Keratinocyte (primary cell): ENCODE measurements at regions not wholly inside any gene's neighbourhood (a gene's known extent, or its start where the extent isn't known, plus 50 kb on each side); places are given as distances from the start of the nearest gene placed in this dataset.

Source experiments
- DNase-seq: peaks from one replicate; pipeline ENCODE4 v3.0.0-alpha.2; 2011; ENCODE audit warnings: low read depth, missing footprints, low spot score
- FAIRE-seq: peaks from 2 replicates; lab custom pipeline; 2011; peaks lifted over from hg19 to GRCh38; lab: Jason Lieb, UNC
- H2AFZ ChIP-seq: 2 replicates; pipeline ENCODE4 v1.6.0; 2012; ENCODE audit warnings: low read length, control low read depth, inconsistent platforms; ENCODE audit not compliant: control insufficient read depth
- H3K27ac ChIP-seq: 2 replicates; pipeline ENCODE4 v1.5.1; 2011; ENCODE audit warnings: low read length; ENCODE audit not compliant: control insufficient read depth, insufficient read depth
- H3K27me3 ChIP-seq: 3 replicates; pipeline ENCODE4 v1.6.0; 2011; ENCODE audit warnings: low read length; ENCODE audit not compliant: control insufficient read depth, insufficient read depth; ENCODE audit errors: extremely low read depth
- H3K36me3 ChIP-seq, 2 experiments: 2 replicates in 1 of 2; 3 replicates in 1 of 2; pipeline ENCODE4 v1.5.1; 2011; ENCODE audit warnings: low read length in 2 of 2, mild to moderate bottlenecking in 1 of 2; ENCODE audit not compliant: control insufficient read depth in 2 of 2, insufficient read depth in 2 of 2; ENCODE audit errors: extremely low read depth in 1 of 2
- H3K4me1 ChIP-seq: 3 replicates; pipeline ENCODE4 v1.5.1; 2011; ENCODE audit warnings: low read length; ENCODE audit not compliant: control insufficient read depth, insufficient read depth; ENCODE audit errors: extremely low read depth
- H3K4me2 ChIP-seq: 3 replicates; pipeline ENCODE4 v1.6.0; 2011; ENCODE audit warnings: low read depth, low read length; ENCODE audit not compliant: control insufficient read depth, insufficient read depth; ENCODE audit errors: extremely low read depth
- H3K4me3 ChIP-seq, 3 experiments: fragments of 200-600 bp in 1 of 3; sonication (generic) in 1 of 3; 2 replicates in 2 of 3; 3 replicates in 1 of 3; pipeline ENCODE4 v1.5.1; 2011 to 2016; ENCODE audit warnings: low read length in 3 of 3, mild to moderate bottlenecking in 3 of 3, control low read depth in 2 of 3, inconsistent platforms in 1 of 3, low read depth in 1 of 3, mixed read lengths in 1 of 3, mixed run types in 1 of 3, moderate library complexity in 1 of 3; ENCODE audit not compliant: control insufficient read depth in 2 of 3, insufficient read depth in 2 of 3; ENCODE audit errors: extremely low read depth in 1 of 3
- H3K79me2 ChIP-seq: 2 replicates; pipeline ENCODE4 v1.6.0; 2012; ENCODE audit warnings: low read length; ENCODE audit not compliant: control insufficient read depth, insufficient read depth
- H3K9ac ChIP-seq: 3 replicates; pipeline ENCODE4 v1.6.0; 2011; ENCODE audit warnings: low read length; ENCODE audit not compliant: control insufficient read depth, insufficient read depth; ENCODE audit errors: extremely low read depth
- H3K9me1 ChIP-seq: 3 replicates; pipeline ENCODE4 v1.6.0; 2011; ENCODE audit warnings: low read length; ENCODE audit not compliant: control insufficient read depth, insufficient read depth; ENCODE audit errors: extremely low read depth
- H3K9me3 ChIP-seq: 2 replicates; pipeline ENCODE4 v1.5.1; 2012; ENCODE audit warnings: low read depth, low read length; ENCODE audit not compliant: control insufficient read depth
- H4K20me1 ChIP-seq: 3 replicates; pipeline ENCODE4 v1.6.0; 2011; ENCODE audit warnings: low read length; ENCODE audit not compliant: control insufficient read depth, insufficient read depth; ENCODE audit errors: extremely low read depth
- EZH2 ChIP-seq: IDR thresholded peaks from one replicate; pipeline ENCODE4 v1.6.1; 2012; ENCODE audit warnings: inconsistent platforms, mild to moderate bottlenecking, low read length, moderate library complexity
- dilution Hi-C: fragments of 300-500 bp; cut with MboI; formaldehyde crosslinking; loops from one replicate; pipeline ENCODE4 v1.7.0; 2020; ENCODE audit warnings: low sequenced_read_pairs; ENCODE audit not compliant: extremely low pct_ligation_motif_present
- TF ChIP-seq, protein P1 (sequence below), 3 experiments: IDR thresholded peaks in 1 of 3; conservative IDR thresholded peaks in 1 of 3; optimal IDR thresholded peaks in 1 of 3; 2 replicates in 2 of 3; 3 replicates in 1 of 3; pipeline versions ENCODE3 to v1.5.1; 2011; ENCODE audit warnings: low read length in 3 of 3, mild to moderate bottlenecking in 3 of 3, moderate library complexity in 2 of 3, control low read depth in 1 of 3, inconsistent platforms in 1 of 3; ENCODE audit not compliant: insufficient read depth in 2 of 3; ENCODE audit errors: extremely low read depth in 1 of 3

GRCh38 chr3:107456501-107456900 is 66.3 kb upstream of the BBX start:
- no peaks in the 10 kb centered on the region for H3K27me3 ChIP-seq
- H3K79me2 ChIP-seq = no peaks in the 10 kb centered on the region
- H3K4me2 ChIP-seq = no peak overlapping the region
- no peak overlapping the region for H3K27ac ChIP-seq
- no peak for TF ChIP-seq EZH2
- TF ChIP-seq, protein P1, sequence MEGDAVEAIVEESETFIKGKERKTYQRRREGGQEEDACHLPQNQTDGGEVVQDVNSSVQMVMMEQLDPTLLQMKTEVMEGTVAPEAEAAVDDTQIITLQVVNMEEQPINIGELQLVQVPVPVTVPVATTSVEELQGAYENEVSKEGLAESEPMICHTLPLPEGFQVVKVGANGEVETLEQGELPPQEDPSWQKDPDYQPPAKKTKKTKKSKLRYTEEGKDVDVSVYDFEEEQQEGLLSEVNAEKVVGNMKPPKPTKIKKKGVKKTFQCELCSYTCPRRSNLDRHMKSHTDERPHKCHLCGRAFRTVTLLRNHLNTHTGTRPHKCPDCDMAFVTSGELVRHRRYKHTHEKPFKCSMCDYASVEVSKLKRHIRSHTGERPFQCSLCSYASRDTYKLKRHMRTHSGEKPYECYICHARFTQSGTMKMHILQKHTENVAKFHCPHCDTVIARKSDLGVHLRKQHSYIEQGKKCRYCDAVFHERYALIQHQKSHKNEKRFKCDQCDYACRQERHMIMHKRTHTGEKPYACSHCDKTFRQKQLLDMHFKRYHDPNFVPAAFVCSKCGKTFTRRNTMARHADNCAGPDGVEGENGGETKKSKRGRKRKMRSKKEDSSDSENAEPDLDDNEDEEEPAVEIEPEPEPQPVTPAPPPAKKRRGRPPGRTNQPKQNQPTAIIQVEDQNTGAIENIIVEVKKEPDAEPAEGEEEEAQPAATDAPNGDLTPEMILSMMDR (optimal IDR thresholded peaks at IDR 0.05 in 1 of 3, IDR thresholded peaks at IDR 0.05 in 1 of 3, conservative IDR thresholded peaks at IDR 0.05 in 1 of 3; ENCODE audit: extremely low read depth in 1 of 3, insufficient read depth in 2 of 3, low read length in 3 of 3) = no peak
- DNase-seq (no peak), FAIRE-seq (no peak)
- H3K36me3 ChIP-seq = no peaks in the 10 kb centered on the region
- dilution Hi-C loops = no loop called here
- H3K9me1 ChIP-seq = no peaks in the 10 kb centered on the region
- H3K9me3 ChIP-seq = no peaks in the 10 kb centered on the region
- no peaks in the 10 kb centered on the region for H4K20me1 ChIP-seq
- no peak overlapping the region for H2AFZ ChIP-seq
- H3K4me1 ChIP-seq = no peaks in the 10 kb centered on the region
- no peak overlapping the region for H3K4me3 ChIP-seq
- H3K9ac ChIP-seq = no peak overlapping the region

GRCh38 chr3:107458871-107459270 is 63.9 kb upstream of the BBX start:
- Histone ChIP-seq H3K9me3 (no peaks in the 10 kb centered on the region), H3K79me2 (no peaks in the 10 kb centered on the region), H3K27ac (no peak overlapping the region), H3K4me3 (no peak overlapping the region), H3K4me1 (no peaks in the 10 kb centered on the region), H2AFZ (no peak overlapping the region), H3K9me1 (no peaks in the 10 kb centered on the region), H3K9ac (no peak overlapping the region), H3K27me3 (no peaks in the 10 kb centered on the region), H4K20me1 (no peaks in the 10 kb centered on the region), H3K4me2 (no peak overlapping the region), H3K36me3 (no peaks in the 10 kb centered on the region)
- dilution Hi-C loops = no loop called here
- TF ChIP-seq, protein P1 (optimal IDR thresholded peaks at IDR 0.05 in 1 of 3, IDR thresholded peaks at IDR 0.05 in 1 of 3, conservative IDR thresholded peaks at IDR 0.05 in 1 of 3; ENCODE audit: extremely low read depth in 1 of 3, insufficient read depth in 2 of 3, low read length in 3 of 3) = no peak
- TF ChIP-seq EZH2 = no peak
- no peak for DNase-seq
- FAIRE-seq = no peak
